Renal cortical epithelial cell (primary cell): ENCODE measurements at regions not wholly inside any gene's neighbourhood (a gene's known extent, or its start where the extent isn't known, plus 50 kb on each side); places are given as distances from the start of the nearest gene placed in this dataset.
"Not testable (repeated sequence)": the region's sequence is repeated elsewhere in the genome, so short reads cannot be mapped to it uniquely, and the experiment has no call there.

ENCODE experiments used
- DNase-seq: peaks from one replicate; pipeline ENCODE4 v3.0.0-alpha.2; 2011; ENCODE audit warnings: low read depth

DNA sequence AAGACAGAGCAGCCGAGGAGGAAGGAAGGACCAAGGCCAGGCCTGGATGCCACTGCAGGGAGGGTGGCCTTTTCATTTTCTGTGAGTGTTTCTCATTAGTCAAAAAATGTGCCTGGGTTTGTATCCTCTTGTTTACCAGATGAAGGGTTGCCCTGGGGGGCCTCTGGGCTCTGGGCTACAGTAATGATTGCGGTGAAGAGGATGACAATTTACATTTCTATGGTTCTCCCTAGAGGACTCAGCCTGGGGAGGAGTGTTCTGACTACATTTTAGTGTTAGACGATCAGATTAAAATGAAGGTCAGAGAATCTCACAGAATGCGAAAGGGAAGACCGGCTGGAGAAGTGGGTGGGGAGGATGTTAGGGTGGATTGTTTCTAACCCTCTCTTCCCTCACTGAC lies 108.0 kb upstream of the KMT2C start:
- DNase-seq: no peak

DNA sequence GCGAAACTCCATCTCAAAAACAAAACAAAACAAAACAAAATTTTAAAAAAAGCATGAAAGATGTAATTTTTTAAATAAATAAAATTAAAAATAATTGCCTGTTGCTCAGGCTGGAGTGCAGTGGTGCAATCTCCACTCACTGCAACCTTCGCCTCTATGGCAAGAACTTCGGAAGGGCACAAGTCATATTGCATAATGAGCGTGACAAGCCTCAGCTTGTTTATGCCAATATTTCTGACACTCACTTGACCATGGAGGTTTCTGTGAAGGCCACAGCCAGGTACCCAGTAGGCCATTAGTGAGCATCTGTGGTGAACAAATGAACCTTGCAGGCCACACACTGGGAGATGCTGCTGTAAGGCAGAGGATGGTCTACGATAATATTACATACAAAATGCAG lies 106.1 kb upstream of the KMT2C start:
- no peak for DNase-seq

GRCh38 chr7:152539190-152539495 lies 103.3 kb upstream of the KMT2C start:
- not testable (repeated sequence) for DNase-seq

- not testable (repeated sequence) for DNase-seq
Observed at GRCh38 chr7:152538346-152539189, 102.8 kb upstream of the KMT2C start.

GRCh38 chr7:152537639-152538038 lies 101.8 kb upstream of the KMT2C start:
- peak; percentile 16 for DNase-seq

GRCh38 chr7:152528612-152529011 lies 92.8 kb upstream of the KMT2C start:
- DNase-seq: no peak

DNA sequence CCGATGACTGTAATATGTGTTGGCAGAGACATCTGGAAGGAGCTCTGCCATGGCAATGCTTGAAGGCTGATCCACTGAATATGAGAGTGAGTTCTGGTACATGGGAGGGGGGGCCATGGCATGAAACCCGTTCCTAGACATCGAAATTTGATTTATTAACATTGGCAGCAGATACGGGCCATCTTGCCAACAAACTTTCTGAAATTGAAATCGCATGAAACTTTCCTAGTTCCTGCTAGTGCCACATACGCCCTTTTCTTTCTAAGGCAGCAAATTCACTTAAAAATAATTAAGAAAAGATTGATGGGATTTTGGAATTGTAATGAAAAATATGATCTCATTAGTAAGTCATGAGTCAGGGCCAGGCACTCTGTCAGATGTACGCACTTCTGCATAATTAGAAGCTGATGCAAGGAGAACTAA lies 91.8 kb upstream of the KMT2C start:
- DNase-seq: no peak

DNA sequence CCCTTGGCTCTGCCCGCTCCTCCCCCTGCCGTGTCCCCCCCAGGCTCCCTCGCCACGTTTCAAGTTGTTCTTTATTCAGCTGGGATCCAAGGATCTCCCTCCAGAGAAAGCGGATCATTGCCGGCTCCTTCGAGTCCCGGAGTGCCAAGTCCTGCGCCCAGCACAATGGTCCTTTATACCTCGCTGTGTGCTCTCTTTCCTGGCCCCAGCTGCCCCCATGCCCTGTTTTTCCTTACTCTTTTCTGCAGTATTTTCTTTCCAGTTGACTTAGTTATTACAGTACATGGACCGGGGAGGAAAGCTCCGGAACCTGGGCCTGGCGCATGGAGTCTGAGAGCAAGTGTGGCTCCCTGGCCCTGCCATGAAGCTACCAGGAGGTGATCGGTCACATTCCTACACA lies 88.1 kb upstream of the KMT2C start:
- no peak for DNase-seq

- DNase-seq: no peak
Observed at GRCh38 chr7:152522571-152523067, 86.8 kb upstream of the KMT2C start.

- DNase-seq: peak; percentile 38
Observed at GRCh38 chr7:152521420-152522337, 85.9 kb upstream of the KMT2C start.

DNA sequence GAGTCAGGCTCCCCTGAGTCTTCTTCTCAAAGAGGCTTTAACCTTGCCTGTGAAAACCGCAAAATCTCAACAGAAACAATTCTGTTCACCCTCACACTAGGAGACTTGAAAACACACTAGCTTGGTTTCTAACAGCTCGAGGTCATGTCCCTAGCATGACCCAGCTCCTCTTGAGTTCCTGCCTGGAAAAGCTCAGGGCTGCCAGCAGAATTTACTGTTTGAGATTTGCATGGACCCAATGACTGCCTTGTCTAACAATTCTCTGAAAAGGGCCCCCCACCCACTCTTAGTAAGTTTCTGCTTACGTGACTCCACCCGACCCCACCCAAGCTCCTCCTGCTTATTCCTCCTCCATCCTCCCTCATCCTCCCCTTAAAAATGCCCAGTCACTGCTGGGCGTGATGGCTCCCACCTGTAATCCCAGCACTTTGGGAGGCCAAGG lies 85.1 kb upstream of the KMT2C start:
- DNase-seq: no peak

GRCh38 chr7:152519290-152519689 lies 83.5 kb upstream of the KMT2C start:
- no peak for DNase-seq

DNA sequence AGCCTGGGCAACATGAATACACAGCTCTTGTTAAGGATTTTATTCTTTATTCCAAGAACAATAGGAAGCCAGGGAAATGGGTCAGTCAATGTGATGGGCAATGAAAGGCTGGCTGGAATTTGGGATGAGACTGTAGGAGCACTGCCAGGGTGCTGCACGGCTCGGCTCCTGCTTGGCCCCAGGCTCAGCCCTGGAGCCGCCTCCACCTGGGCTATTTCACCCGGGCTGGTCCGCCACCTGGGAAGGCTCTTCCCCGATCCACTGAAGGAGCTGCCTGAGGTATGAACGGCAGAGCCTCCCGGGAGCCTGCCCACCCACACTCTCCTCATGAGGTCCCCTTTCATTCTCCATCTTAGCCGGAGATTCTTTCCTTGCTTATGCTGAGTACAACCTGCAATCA lies 80.4 kb upstream of the KMT2C start:
- no peak for DNase-seq

GRCh38 chr7:152515266-152515950 lies 79.6 kb upstream of the KMT2C start:
- DNase-seq: not testable (repeated sequence)

- no peak for DNase-seq
Observed at GRCh38 chr7:152514771-152515105, 78.9 kb upstream of the KMT2C start.

DNA sequence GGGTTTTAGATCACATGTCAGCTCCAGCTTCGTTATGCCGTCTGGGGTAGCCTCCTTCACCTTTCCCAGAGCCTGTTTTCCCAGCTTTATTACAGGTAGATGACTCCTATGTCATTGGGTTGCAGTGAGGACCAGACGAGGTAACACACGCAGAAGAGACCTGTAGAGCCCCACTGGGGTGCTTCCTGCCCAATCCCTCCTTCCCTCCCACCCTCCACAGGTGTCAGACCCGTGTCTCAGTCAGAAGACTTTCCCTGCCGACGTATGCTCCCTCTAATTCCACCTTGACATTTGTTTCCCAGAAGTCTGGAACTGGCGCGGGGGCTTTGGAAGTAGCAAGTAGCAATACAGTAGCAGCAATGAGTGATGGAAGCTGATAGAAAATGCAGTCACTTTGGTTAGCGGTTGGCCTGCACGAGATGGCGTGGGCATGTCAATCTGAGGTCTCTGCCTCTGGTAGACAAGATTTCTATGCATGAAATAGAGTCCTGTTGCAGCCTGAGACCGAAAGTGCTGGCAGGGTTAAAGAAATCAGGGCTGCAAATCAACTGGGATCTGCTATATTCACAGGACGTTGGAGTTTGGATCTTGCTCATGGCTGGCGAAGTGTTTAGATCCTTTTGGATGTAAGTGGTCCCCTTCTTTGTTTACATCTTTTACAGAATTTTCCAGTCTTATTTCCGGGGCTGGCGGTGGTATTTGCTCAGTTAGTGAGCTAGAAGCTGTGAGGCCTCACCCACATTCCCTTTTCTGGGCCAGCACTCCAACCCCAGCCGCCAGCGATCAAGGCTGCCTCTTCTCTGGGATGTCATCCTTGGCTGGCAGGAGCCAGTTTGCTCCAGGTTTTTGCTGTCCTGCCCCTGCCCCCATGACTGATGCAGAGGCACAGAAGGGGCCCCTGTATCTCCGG lies 78.3 kb upstream of the KMT2C start:
- DNase-seq: no peak

- no peak for DNase-seq
Observed at GRCh38 chr7:152512706-152513105, 76.9 kb upstream of the KMT2C start.

- DNase-seq: no peak
Observed at GRCh38 chr7:152511736-152512135, 75.9 kb upstream of the KMT2C start.

GRCh38 chr7:152508701-152509100 lies 72.9 kb upstream of the KMT2C start:
- DNase-seq: no peak

DNA sequence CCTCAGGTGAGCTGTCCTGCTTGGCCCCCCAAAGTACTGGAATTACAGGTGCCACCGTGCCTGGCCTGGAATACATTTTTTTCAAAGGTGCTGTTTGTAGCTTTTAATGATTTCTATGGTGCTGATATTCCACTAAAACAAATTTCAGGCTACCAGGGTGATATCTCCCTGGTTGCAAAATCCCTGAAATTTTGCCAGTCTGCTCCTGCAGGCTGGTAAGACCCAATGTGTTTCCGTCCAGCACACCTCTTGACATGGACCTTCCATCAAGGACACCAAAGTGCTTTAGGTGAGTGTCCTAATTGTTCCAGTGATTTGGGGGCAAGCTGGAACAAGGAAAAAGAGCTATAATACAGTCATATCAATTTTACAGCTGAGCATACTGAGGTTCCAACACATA lies 69.8 kb upstream of the KMT2C start:
- no peak for DNase-seq

GRCh38 chr7:152504816-152505215 lies 69.0 kb upstream of the KMT2C start:
- no peak for DNase-seq
